ENCODE measurements at regions not wholly inside any gene's neighbourhood (a gene's known extent, or its start where the extent isn't known, plus 50 kb on each side); places are given as distances from the start of the nearest gene placed in this dataset.

GRCh38 chr9:526904-527591 is 312.4 kb downstream of the DOCK8 start:
- ATAC-seq, result no peak
- in situ Hi-C loops (cut with MboI), result no loop called here
- RAD21 ChIA-PET (ENCODE audit: unreplicated experiment), result no interaction called here

More at GRCh38 chr9:526904-527591, 312.4 kb downstream of the DOCK8 start:
- CTCF ChIA-PET, result no interaction called here
- SMC1A ChIA-PET (ENCODE audit: uncharacterized antibody, unreplicated experiment), result interaction anchor here (0.9 kb wide), 1 partner anchor 21 kb away, joined by 3 read pairs; no protein-coding TSS in a partner anchor
- Histone ChIP-seq H3K4me3 (no peak overlapping the region), H3K36me3 (ENCODE audit: control insufficient read depth in 2 of 2, insufficient read depth in 2 of 2, low read length in 1 of 2) (no peaks in the 10 kb centered on the region), H3K79me2 (ENCODE audit: control insufficient read depth, insufficient read depth, low read length) (no peaks in the 10 kb centered on the region), H3K4me2 (ENCODE audit: control insufficient read depth, insufficient read depth) (no peak overlapping the region), H3K9ac (ENCODE audit: control insufficient read depth, insufficient read depth, low read length) (no peak overlapping the region), H2AFZ (ENCODE audit: control insufficient read depth, low read depth, low read length) (no peak overlapping the region), H4K20me1 (ENCODE audit: control insufficient read depth, insufficient read depth) (no peaks in the 10 kb centered on the region), H3K9me3 (replicated peaks; ENCODE audit: control insufficient read depth, insufficient read depth, low read length) (no peaks in the 10 kb centered on the region), H3K27me3 (replicated peaks in 1 of 2; ENCODE audit: control insufficient read depth in 2 of 2, insufficient read depth in 2 of 2, low read length in 1 of 2) (no peaks in the 10 kb centered on the region), H3K27ac (ENCODE audit: control insufficient read depth, insufficient read depth) (no peak overlapping the region), H3K4me1 (ENCODE audit: control insufficient read depth, insufficient read depth, low read length) (no peaks in the 10 kb centered on the region)
- TF ChIP-seq GABPA (IDR thresholded peaks at IDR 0.05; ENCODE audit: low read depth), result no peak
- no peak for TF ChIP-seq SREBF1 (IDR thresholded peaks at IDR 0.05; ENCODE audit: low read length)
- TF ChIP-seq HSF1 (IDR thresholded peaks at IDR 0.05; ENCODE audit: low read depth, low read length), result no peak
- TF ChIP-seq RUNX3 (IDR thresholded peaks at IDR 0.05; ENCODE audit: low read length), result no peak
- no peak for TF ChIP-seq FOXK2 (IDR thresholded peaks at IDR 0.05)
- no peak for TF ChIP-seq WRNIP1 (IDR thresholded peaks at IDR 0.05; ENCODE audit: borderline replicate concordance, low read depth, low read length)
- no peak for TF ChIP-seq CUX1 (IDR thresholded peaks at IDR 0.05; ENCODE audit: insufficient replicate concordance, low read depth, low read length)
- 54% methylated on average over 11 of the region's 11 CpGs for WGBS (ENCODE audit: insufficient coverage, insufficient replicate concordance, low lambda C conversion rate, missing lambda C conversion rate)
- FAIRE-seq, result no peak
- intact Hi-C loops (cut with micrococcal nuclease; ENCODE audit: unreplicated experiment), result no loop called here
- no peak for DNase-seq (ENCODE audit: low read depth, low spot score)
- POLR2A ChIA-PET, result no interaction called here
- BruUV-seq (replicated peaks), result no TSS peak

Measured in GM12878 (cell line).